Muscle layer of colon (tissue), 2 donors: ENCODE measurements at regions not wholly inside any gene's neighbourhood (a gene's known extent, or its start where the extent isn't known, plus 50 kb on each side); places are given as distances from the start of the nearest gene placed in this dataset.

Source experiments
- H3K27ac ChIP-seq: one replicate; pipeline ENCODE4 v1.7.0; 2013; ENCODE audit warnings: low read depth, mild to moderate bottlenecking, low read length, moderate library complexity
- H3K27me3 ChIP-seq, 2 donors: one replicate each; pipeline ENCODE4 v1.7.0; 2013; ENCODE audit warnings: low read length in 2 of 2, mild to moderate bottlenecking in 2 of 2; ENCODE audit not compliant: insufficient read depth in 2 of 2, control insufficient read depth in 1 of 2
- H3K36me3 ChIP-seq: one replicate; pipeline ENCODE4 v1.7.0; 2013; ENCODE audit warnings: mild to moderate bottlenecking, low read length; ENCODE audit not compliant: insufficient read depth
- H3K4me1 ChIP-seq: one replicate; pipeline ENCODE4 v1.7.0; 2013; ENCODE audit warnings: mild to moderate bottlenecking, low read length; ENCODE audit not compliant: insufficient read depth
- H3K4me3 ChIP-seq, 2 donors: one replicate each; pipeline ENCODE4 v1.7.0; 2013; ENCODE audit warnings: low read length in 2 of 2, low read depth in 1 of 2, mild to moderate bottlenecking in 1 of 2, moderate library complexity in 1 of 2
- H3K9ac ChIP-seq: one replicate; pipeline ENCODE4 v1.7.0; 2013; ENCODE audit warnings: low read length
- H3K9me3 ChIP-seq: one replicate; pipeline ENCODE4 v1.7.0; 2013; ENCODE audit warnings: mild to moderate bottlenecking, low read length
- donor health status: abdominal sarcoma.
- donor health status: Adenocarcinoma of cecum.

DNA sequence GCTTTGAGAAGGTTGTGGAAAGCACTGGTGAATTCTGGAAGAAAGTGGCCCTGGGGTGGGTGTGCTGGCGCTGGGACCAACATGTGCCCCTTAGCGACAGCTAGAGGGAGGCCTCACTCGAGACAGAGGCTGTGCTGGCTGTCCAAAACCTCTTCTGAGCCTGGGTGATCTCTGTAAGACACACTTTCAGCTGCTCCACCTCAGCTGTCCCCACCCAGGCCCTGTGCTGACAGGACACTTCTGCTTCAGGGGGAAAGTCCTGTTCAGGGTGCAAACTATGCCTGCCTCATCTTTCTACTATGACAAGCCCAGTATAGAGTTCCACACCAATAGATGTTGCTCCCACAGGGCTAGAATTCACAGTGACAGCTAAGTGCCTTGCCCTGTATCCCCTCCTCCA, 426.4 kb downstream of the MED10 start:
- Histone ChIP-seq H3K27ac (no peak overlapping the region), H3K4me1 (no peaks in the 10 kb centered on the region), H3K4me3 (no peak overlapping the region), H3K9me3 (no peaks in the 10 kb centered on the region), H3K36me3 (no peaks in the 10 kb centered on the region), H3K9ac (no peak overlapping the region), H3K27me3 (no peaks in the 10 kb centered on the region)

DNA sequence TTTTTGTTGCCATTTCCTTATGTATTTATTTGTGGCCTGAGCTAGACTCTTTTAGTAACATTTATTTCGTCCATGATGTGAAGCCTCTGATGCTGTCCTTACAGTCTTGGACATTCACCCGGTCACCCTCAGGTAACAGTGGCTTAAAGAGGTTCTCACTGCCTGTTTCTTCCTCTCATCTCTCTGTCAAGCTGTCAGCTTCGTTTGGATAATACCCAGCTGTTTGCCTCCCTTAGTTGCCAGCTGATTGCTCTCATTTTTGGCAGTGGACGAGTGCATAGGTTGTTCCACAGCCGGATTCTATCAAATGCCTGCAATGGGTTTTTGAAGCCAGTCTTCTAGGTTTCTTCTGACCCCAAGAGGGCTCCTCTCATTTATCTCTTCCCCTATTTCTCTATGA, 427.7 kb downstream of the MED10 start:
- H3K27me3 ChIP-seq, result no peaks in the 10 kb centered on the region

GRCh38 chr5:5941486-5941885, 436.9 kb downstream of the MED10 start:
- Histone ChIP-seq H3K27ac (no peak overlapping the region), H3K27me3 (no peaks in the 10 kb centered on the region), H3K9me3 (no peaks in the 10 kb centered on the region), H3K4me3 (no peak overlapping the region), H3K36me3 (no peaks in the 10 kb centered on the region), H3K4me1 (no peaks in the 10 kb centered on the region), H3K9ac (no peak overlapping the region)

More for the DNA sequence above, 427.7 kb downstream of the MED10 start:
- Histone ChIP-seq H3K4me3 (no peak overlapping the region), H3K9ac (no peak overlapping the region), H3K4me1 (no peaks in the 10 kb centered on the region), H3K9me3 (no peaks in the 10 kb centered on the region), H3K36me3 (no peaks in the 10 kb centered on the region), H3K27ac (no peak overlapping the region)

DNA sequence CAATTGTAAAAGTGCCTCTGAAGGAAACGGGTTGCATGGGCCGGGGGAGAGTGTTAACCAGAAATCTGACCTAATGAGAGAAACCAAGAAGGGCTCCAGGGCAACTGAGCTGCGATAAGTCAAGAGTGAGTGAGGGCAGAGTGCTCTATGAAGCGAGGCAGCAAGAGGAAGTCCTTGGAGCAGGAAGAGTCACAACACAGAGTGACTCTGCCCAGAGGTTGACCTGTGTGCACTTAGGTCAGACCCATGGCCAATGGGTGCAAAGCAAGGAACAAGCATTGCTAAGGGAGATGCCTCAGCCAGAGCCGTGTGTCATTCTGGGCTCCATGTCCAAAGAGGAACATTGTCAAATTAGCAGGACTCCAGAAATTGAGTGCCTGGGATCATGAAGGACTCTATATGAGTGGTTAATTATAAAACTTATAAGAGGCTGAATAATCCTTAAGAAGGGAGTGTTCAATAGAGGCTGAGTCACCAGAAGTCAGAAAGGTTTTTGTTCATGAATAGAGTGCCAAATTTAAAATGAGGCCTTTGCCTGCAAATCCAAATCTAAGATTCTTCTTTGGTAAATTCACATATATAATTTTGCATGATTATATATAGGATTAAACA, 438.5 kb downstream of the MED10 start:
- no peak overlapping the region for H3K4me3 ChIP-seq
- H3K9ac ChIP-seq, result no peak overlapping the region
- no peaks in the 10 kb centered on the region for H3K9me3 ChIP-seq
- no peaks in the 10 kb centered on the region for H3K36me3 ChIP-seq
- H3K4me1 ChIP-seq, result no peaks in the 10 kb centered on the region
- no peak overlapping the region for H3K27ac ChIP-seq
- no peaks in the 10 kb centered on the region for H3K27me3 ChIP-seq

GRCh38 chr5:5933651-5934050, 444.7 kb downstream of the MED10 start:
- Histone ChIP-seq H3K27me3 (no peaks in the 10 kb centered on the region), H3K4me1 (no peaks in the 10 kb centered on the region), H3K9me3 (no peaks in the 10 kb centered on the region), H3K9ac (no peak overlapping the region), H3K4me3 (no peak overlapping the region), H3K36me3 (no peaks in the 10 kb centered on the region), H3K27ac (no peak overlapping the region)

GRCh38 chr5:5932824-5933223, 445.5 kb downstream of the MED10 start:
- Histone ChIP-seq H3K9ac (no peak overlapping the region), H3K27me3 (no peaks in the 10 kb centered on the region), H3K4me3 (no peak overlapping the region), H3K27ac (no peak overlapping the region), H3K36me3 (no peaks in the 10 kb centered on the region), H3K9me3 (no peaks in the 10 kb centered on the region), H3K4me1 (no peaks in the 10 kb centered on the region)

DNA sequence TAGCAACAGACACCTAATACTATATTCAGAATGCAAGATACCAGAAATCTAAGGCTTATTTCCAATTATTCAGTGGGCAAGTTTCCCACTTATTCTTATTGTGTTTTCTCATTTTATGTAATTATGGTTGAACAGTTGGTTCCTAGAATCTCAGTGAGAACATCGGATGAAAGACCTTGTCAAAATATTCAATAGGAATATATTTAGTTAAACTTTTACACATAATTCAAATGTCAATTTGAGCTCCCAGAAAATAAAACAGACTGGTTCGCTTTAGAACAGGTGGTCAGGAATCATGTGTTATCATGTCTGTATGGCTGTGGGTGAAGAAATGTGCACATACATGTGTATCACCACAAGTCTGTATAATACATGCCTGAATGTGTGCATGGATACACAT, 447.8 kb downstream of the MED10 start:
- H3K36me3 ChIP-seq, result no peaks in the 10 kb centered on the region
- no peaks in the 10 kb centered on the region for H3K9me3 ChIP-seq
- no peak overlapping the region for H3K9ac ChIP-seq
- no peak overlapping the region for H3K4me3 ChIP-seq
- no peaks in the 10 kb centered on the region for H3K27me3 ChIP-seq
- no peak overlapping the region for H3K27ac ChIP-seq
- H3K4me1 ChIP-seq, result no peaks in the 10 kb centered on the region

GRCh38 chr5:5929291-5930020, 448.9 kb downstream of the MED10 start:
- Histone ChIP-seq H3K9ac (no peak overlapping the region), H3K27ac (no peak overlapping the region), H3K4me3 (no peak overlapping the region), H3K9me3 (no peaks in the 10 kb centered on the region), H3K27me3 (no peaks in the 10 kb centered on the region), H3K4me1 (no peaks in the 10 kb centered on the region), H3K36me3 (no peaks in the 10 kb centered on the region)

DNA sequence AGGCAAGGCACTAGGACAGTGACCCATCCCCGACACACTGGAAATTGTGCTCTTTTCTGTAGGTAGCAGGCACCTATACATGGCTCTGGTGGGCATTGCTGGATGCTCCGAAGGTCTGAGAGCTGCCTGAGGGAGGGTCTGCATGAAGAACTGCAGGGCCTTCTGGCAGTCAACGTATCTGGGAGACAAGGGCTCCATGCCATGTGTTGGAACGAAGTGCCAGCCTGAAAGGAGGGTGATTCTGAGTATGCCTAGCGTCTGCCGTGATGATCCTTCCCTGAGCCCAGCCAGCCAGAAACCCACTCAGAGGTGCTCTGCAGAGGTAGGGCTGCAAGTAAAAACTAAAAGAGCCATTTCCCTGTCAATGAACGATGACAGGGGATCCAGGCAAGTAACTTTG, 453.2 kb downstream of the MED10 start:
- Histone ChIP-seq H3K27me3 (no peaks in the 10 kb centered on the region), H3K9me3 (no peaks in the 10 kb centered on the region), H3K4me1 (no peaks in the 10 kb centered on the region), H3K4me3 (no peak overlapping the region), H3K9ac (no peak overlapping the region), H3K36me3 (no peaks in the 10 kb centered on the region), H3K27ac (no peak overlapping the region)

GRCh38 chr5:5919411-5919810, 458.9 kb downstream of the MED10 start:
- Histone ChIP-seq H3K4me1 (no peaks in the 10 kb centered on the region), H3K27ac (no peak overlapping the region), H3K36me3 (no peaks in the 10 kb centered on the region), H3K27me3 (no peaks in the 10 kb centered on the region), H3K4me3 (no peak overlapping the region), H3K9ac (no peak overlapping the region), H3K9me3 (no peaks in the 10 kb centered on the region)

GRCh38 chr5:5906778-5907177, 471.6 kb downstream of the MED10 start:
- H3K9me3 ChIP-seq, result no peaks in the 10 kb centered on the region
- H3K27ac ChIP-seq, result no peak overlapping the region
- H3K27me3 ChIP-seq, result no peaks in the 10 kb centered on the region
- no peak overlapping the region for H3K4me3 ChIP-seq
- no peaks in the 10 kb centered on the region for H3K36me3 ChIP-seq
- H3K4me1 ChIP-seq, result no peaks in the 10 kb centered on the region
- H3K9ac ChIP-seq, result no peak overlapping the region

- Histone ChIP-seq H3K9ac (no peak overlapping the region), H3K36me3 (no peaks in the 10 kb centered on the region), H3K27ac (no peak overlapping the region), H3K4me3 (no peak overlapping the region), H3K27me3 (no peaks in the 10 kb centered on the region), H3K4me1 (no peaks in the 10 kb centered on the region), H3K9me3 (no peaks in the 10 kb centered on the region)
Measured at GRCh38 chr5:5905186-5905585, 473.2 kb downstream of the MED10 start.
